Prostate gland (tissue), 2 donors: ENCODE measurements at regions not wholly inside any gene's neighbourhood (a gene's known extent, or its start where the extent isn't known, plus 50 kb on each side); places are given as distances from the start of the nearest gene placed in this dataset.

ENCODE experiments used
- CTCF ChIP-seq, 4 experiments: fragments of 200-600 bp in 2 of 4; fragments of 450-650 bp in 2 of 4; sonication (generic) in 2 of 4; IDR thresholded peaks; 1 replicate in 3 of 4; 2 replicates in 1 of 4; pipeline ENCODE4 v1.5.1; 2016 to 2019; ENCODE audit warnings: antibody characterized with exemption in 4 of 4, mild to moderate bottlenecking in 2 of 4, moderate library complexity in 2 of 4
- POLR2A ChIP-seq: fragments of 450-650 bp; IDR thresholded peaks from one replicate; pipeline ENCODE4 v1.6.1; 2016; ENCODE audit warnings: antibody characterized with exemption, mild to moderate bottlenecking

- no peak for TF ChIP-seq POLR2A
- TF ChIP-seq CTCF (IDR thresholded peaks at IDR 0.05) = no peak
Observed at GRCh38 chrX:20515841-20516461, 249.2 kb upstream of the RPS6KA3 start.
